CD1c-positive myeloid dendritic cell (primary cell): ENCODE measurements at regions not wholly inside any gene's neighbourhood (a gene's known extent, or its start where the extent isn't known, plus 50 kb on each side); places are given as distances from the start of the nearest gene placed in this dataset.

ENCODE experiments used
- DNase-seq: peaks from one replicate; pipeline ENCODE4 v3.0.0-alpha.2; 2016; ENCODE audit errors: extremely low spot score

GRCh38 chr18:41135146-41135545 is 819.9 kb upstream of the PIK3C3 start:
- DNase-seq, result no peak

GRCh38 chr18:41134426-41134825 is 820.6 kb upstream of the PIK3C3 start:
- DNase-seq, result no peak

- DNase-seq, result no peak
Measured at GRCh38 chr18:41131050-41131449, 824.0 kb upstream of the PIK3C3 start.

GRCh38 chr18:41128545-41128944 is 826.5 kb upstream of the PIK3C3 start:
- no peak for DNase-seq

GRCh38 chr18:41128126-41128525 is 826.9 kb upstream of the PIK3C3 start:
- DNase-seq, result no peak

- DNase-seq, result no peak
Measured at GRCh38 chr18:41126541-41127235, 828.3 kb upstream of the PIK3C3 start.

GRCh38 chr18:41121116-41121826 is 833.8 kb upstream of the PIK3C3 start:
- no peak for DNase-seq

GRCh38 chr18:41119031-41119430 is 836.0 kb upstream of the PIK3C3 start:
- DNase-seq, result no peak

- DNase-seq, result no peak
Measured at GRCh38 chr18:41113885-41114482, 841.0 kb upstream of the PIK3C3 start.

GRCh38 chr18:41099451-41099850 is 855.6 kb upstream of the PIK3C3 start:
- DNase-seq, result no peak

- no peak for DNase-seq
Measured at GRCh38 chr18:41096504-41096903, 858.5 kb upstream of the PIK3C3 start.

GRCh38 chr18:41077076-41077475 is 878.0 kb upstream of the PIK3C3 start:
- no peak for DNase-seq

- no peak for DNase-seq
Measured at GRCh38 chr18:41075212-41075611, 879.8 kb upstream of the PIK3C3 start.

- DNase-seq, result no peak
Measured at GRCh38 chr18:41073372-41073954, 881.6 kb upstream of the PIK3C3 start.

- no peak for DNase-seq
Measured at GRCh38 chr18:41072946-41073345, 882.1 kb upstream of the PIK3C3 start.

- DNase-seq, result no peak
Measured at GRCh38 chr18:41071826-41072225, 883.2 kb upstream of the PIK3C3 start.

GRCh38 chr18:41069167-41069566 is 885.9 kb upstream of the PIK3C3 start:
- DNase-seq, result no peak

- DNase-seq, result no peak
Measured at GRCh38 chr18:41064916-41065315, 890.1 kb upstream of the PIK3C3 start.

- no peak for DNase-seq
Measured at GRCh38 chr18:41060967-41061366, 894.1 kb upstream of the PIK3C3 start.

- DNase-seq, result no peak
Measured at GRCh38 chr18:41059126-41059415, 896.0 kb upstream of the PIK3C3 start.

- no peak for DNase-seq
Measured at GRCh38 chr18:41058351-41059125, 896.5 kb upstream of the PIK3C3 start.

GRCh38 chr18:41052625-41053024 is 902.4 kb upstream of the PIK3C3 start:
- DNase-seq, result no peak
